NT2/D1 (cell line): ENCODE measurements at regions not wholly inside any gene's neighbourhood (a gene's known extent, or its start where the extent isn't known, plus 50 kb on each side); places are given as distances from the start of the nearest gene placed in this dataset.

Source experiments
- DNase-seq: peaks from one replicate; pipeline ENCODE4 v3.0.0-alpha.2; 2011; ENCODE audit warnings: low read depth, low spot score
- H3K27me3 ChIP-seq: 2 replicates; pipeline ENCODE4 v1.6.0; 2011; ENCODE audit warnings: mild to moderate bottlenecking; ENCODE audit not compliant: insufficient read length, insufficient read depth
- H3K36me3 ChIP-seq: 2 replicates; pipeline ENCODE4 v1.6.1; 2011; ENCODE audit warnings: mild to moderate bottlenecking, low read length, mixed read lengths; ENCODE audit not compliant: insufficient read depth, insufficient read length
- H3K4me1 ChIP-seq: 2 replicates; pipeline ENCODE4 v1.5.1; 2011; ENCODE audit not compliant: insufficient read depth, insufficient read length
- H3K4me3 ChIP-seq: 2 replicates; pipeline ENCODE4 v1.5.1; 2011; ENCODE audit warnings: low read depth; ENCODE audit not compliant: insufficient read length
- H3K9ac ChIP-seq: 2 replicates; pipeline ENCODE4 v1.6.0; 2011; ENCODE audit warnings: low read depth; ENCODE audit not compliant: insufficient read length
- H3K9me3 ChIP-seq: 2 replicates; pipeline ENCODE4 v1.5.1; 2011; ENCODE audit warnings: mild to moderate bottlenecking, low read length; ENCODE audit not compliant: insufficient read depth
- SUZ12 ChIP-seq: IDR thresholded peaks from 2 replicates; pipeline ENCODE4 v1.6.1; 2011; ENCODE audit not compliant: insufficient read length, insufficient read depth; ENCODE audit errors: extremely low read depth
- YY1 ChIP-seq: IDR thresholded peaks from 2 replicates; pipeline ENCODE4 v1.6.1; 2011; ENCODE audit not compliant: insufficient read length, insufficient read depth
- ZNF274 ChIP-seq: IDR thresholded peaks from 2 replicates; pipeline ENCODE4 v1.6.1; 2011; ENCODE audit warnings: mild to moderate bottlenecking, low read depth, low read length

- Histone ChIP-seq H3K4me3 (no peak overlapping the region), H3K4me1 (no peaks in the 10 kb centered on the region), H3K9me3 (no peaks in the 10 kb centered on the region), H3K36me3 (no peaks in the 10 kb centered on the region), H3K9ac (no peak overlapping the region), H3K27me3 (no peaks in the 10 kb centered on the region)
- TF ChIP-seq YY1 (no peak), SUZ12 (no peak), ZNF274 (no peak)
- no peak for DNase-seq
Measured at GRCh38 chr20:39381595-39381994, 419.5 kb downstream of the DHX35 start.

- Histone ChIP-seq H3K9ac (no peak overlapping the region), H3K36me3 (no peaks in the 10 kb centered on the region), H3K27me3 (no peaks in the 10 kb centered on the region), H3K4me3 (no peak overlapping the region), H3K9me3 (no peaks in the 10 kb centered on the region), H3K4me1 (no peaks in the 10 kb centered on the region)
- DNase-seq = no peak
- no peak for TF ChIP-seq YY1
- TF ChIP-seq SUZ12 = no peak
- no peak for TF ChIP-seq ZNF274
Measured at GRCh38 chr20:39378776-39379175, 416.6 kb downstream of the DHX35 start.

GRCh38 chr20:39376788-39377187 lies 414.6 kb downstream of the DHX35 start:
- Histone ChIP-seq H3K9me3 (no peaks in the 10 kb centered on the region), H3K4me3 (no peak overlapping the region), H3K36me3 (no peaks in the 10 kb centered on the region), H3K9ac (no peak overlapping the region), H3K4me1 (no peaks in the 10 kb centered on the region), H3K27me3 (no peaks in the 10 kb centered on the region)
- TF ChIP-seq YY1 (no peak), SUZ12 (no peak), ZNF274 (no peak)
- no peak for DNase-seq

- H3K4me1 ChIP-seq = no peaks in the 10 kb centered on the region
- no peaks in the 10 kb centered on the region for H3K36me3 ChIP-seq
- no peak overlapping the region for H3K4me3 ChIP-seq
- H3K27me3 ChIP-seq = no peaks in the 10 kb centered on the region
- no peak for TF ChIP-seq ZNF274
- no peak for TF ChIP-seq SUZ12
- TF ChIP-seq YY1 = no peak
- DNase-seq = no peak
- H3K9me3 ChIP-seq = no peaks in the 10 kb centered on the region
- H3K9ac ChIP-seq = no peak overlapping the region
Measured at GRCh38 chr20:39364320-39364719, 402.2 kb downstream of the DHX35 start.

DNA sequence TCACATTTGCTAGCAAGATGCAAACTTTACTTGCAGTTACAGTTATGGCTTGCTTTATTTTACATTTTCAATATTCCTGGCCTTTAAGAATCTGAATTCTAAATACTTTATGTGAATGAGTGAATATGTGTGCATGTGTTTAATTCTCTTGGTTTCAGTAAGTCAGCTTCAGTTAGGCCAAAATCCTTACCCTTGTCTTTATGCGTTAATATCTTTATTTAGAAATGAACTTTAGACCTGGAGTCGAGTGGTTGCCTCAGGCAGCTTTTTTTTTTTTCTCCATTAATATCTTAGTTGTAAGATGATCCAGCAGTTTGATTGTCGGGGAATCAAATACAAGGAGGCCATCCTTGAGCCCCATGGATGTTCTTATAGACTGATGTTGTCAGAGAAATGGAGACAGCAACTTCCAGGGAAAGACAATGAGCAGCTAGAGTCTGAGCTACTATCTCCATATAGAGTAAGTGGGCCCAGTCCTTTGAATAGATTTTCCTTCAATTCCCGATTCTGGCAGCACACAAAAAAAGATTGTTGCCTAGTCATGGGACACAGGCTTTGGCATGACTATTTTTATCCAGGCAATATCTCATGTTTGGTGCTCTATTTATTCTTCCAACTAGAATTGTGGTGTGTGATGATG lies 398.0 kb downstream of the DHX35 start:
- H3K9me3 ChIP-seq = no peaks in the 10 kb centered on the region
- no peaks in the 10 kb centered on the region for H3K4me1 ChIP-seq
- H3K27me3 ChIP-seq = no peaks in the 10 kb centered on the region
- TF ChIP-seq YY1 (no peak), SUZ12 (no peak), ZNF274 (no peak)
- no peak overlapping the region for H3K4me3 ChIP-seq
- DNase-seq = no peak
- H3K9ac ChIP-seq = no peak overlapping the region
- H3K36me3 ChIP-seq = no peaks in the 10 kb centered on the region

DNA sequence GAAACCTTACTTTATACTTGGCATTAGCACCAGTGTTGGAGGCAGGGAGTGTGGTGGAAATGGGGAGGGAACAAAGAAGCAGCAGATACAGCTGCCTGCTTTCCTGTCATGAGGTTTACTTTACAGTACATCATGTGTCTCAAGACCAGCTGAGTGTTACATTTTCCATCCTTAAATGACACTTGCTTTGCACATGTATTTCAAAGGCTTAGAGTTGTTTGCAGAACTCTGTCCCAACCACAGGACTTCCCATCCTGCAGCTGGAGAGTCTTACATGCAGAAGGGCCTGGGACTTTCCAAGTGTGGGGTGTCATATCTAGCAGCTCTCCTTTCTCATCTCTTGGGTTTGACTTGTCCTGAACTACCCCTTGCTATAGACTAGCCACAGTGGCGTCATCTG lies 395.9 kb downstream of the DHX35 start:
- no peaks in the 10 kb centered on the region for H3K27me3 ChIP-seq
- H3K9me3 ChIP-seq = no peaks in the 10 kb centered on the region
- H3K9ac ChIP-seq = no peak overlapping the region
- H3K4me3 ChIP-seq = no peak overlapping the region
- H3K36me3 ChIP-seq = no peaks in the 10 kb centered on the region
- DNase-seq = no peak
- no peaks in the 10 kb centered on the region for H3K4me1 ChIP-seq
- TF ChIP-seq YY1 = no peak
- no peak for TF ChIP-seq ZNF274
- TF ChIP-seq SUZ12 = no peak

- no peaks in the 10 kb centered on the region for H3K4me1 ChIP-seq
- no peak for TF ChIP-seq ZNF274
- no peak for TF ChIP-seq YY1
- no peak for TF ChIP-seq SUZ12
- H3K36me3 ChIP-seq = no peaks in the 10 kb centered on the region
- H3K27me3 ChIP-seq = no peaks in the 10 kb centered on the region
- no peak for DNase-seq
- H3K4me3 ChIP-seq = no peak overlapping the region
- no peaks in the 10 kb centered on the region for H3K9me3 ChIP-seq
- no peak overlapping the region for H3K9ac ChIP-seq
Measured at GRCh38 chr20:39356908-39357307, 394.8 kb downstream of the DHX35 start.
